ENCODE measurements at regions not wholly inside any gene's neighbourhood (a gene's known extent, or its start where the extent isn't known, plus 50 kb on each side); places are given as distances from the start of the nearest gene placed in this dataset.

GRCh38 chr20:12882832-12883506, 125.8 kb upstream of the SPTLC3 start:
- intact Hi-C loops (cut with DNase I) = no loop called here
- H3K4me3 ChIP-seq = no peak overlapping the region
- 77% methylated on average over 1 of the region's 1 CpG for WGBS
- no peaks in the 10 kb centered on the region for H3K9me3 ChIP-seq
- TF ChIP-seq POLR2AphosphoS5 (IDR thresholded peaks at IDR 0.05) = no peak
- no peaks in the 10 kb centered on the region for H3K27me3 ChIP-seq (replicated peaks; ENCODE audit: insufficient read depth)
- H3K27ac ChIP-seq = no peak overlapping the region
- DNase-seq (ENCODE audit: low spot score) = no peak
- H3K4me1 ChIP-seq (replicated peaks) = no peaks in the 10 kb centered on the region
- no peaks in the 10 kb centered on the region for H3K36me3 ChIP-seq

- H3K4me1 ChIP-seq (replicated peaks) = no peaks in the 10 kb centered on the region
- no peaks in the 10 kb centered on the region for H3K9me3 ChIP-seq
- intact Hi-C loops (cut with DNase I) = no loop called here
- DNase-seq (ENCODE audit: low spot score) = no peak
- H3K27ac ChIP-seq = no peak overlapping the region
- no peaks in the 10 kb centered on the region for H3K36me3 ChIP-seq
- no peak for TF ChIP-seq CTCF (IDR thresholded peaks at IDR 0.05)
- TF ChIP-seq POLR2A (IDR thresholded peaks at IDR 0.05) = no peak
- no peak for TF ChIP-seq POLR2AphosphoS5 (IDR thresholded peaks at IDR 0.05)
- H3K27me3 ChIP-seq (replicated peaks; ENCODE audit: insufficient read depth) = no peaks in the 10 kb centered on the region
- H3K4me3 ChIP-seq = no peak overlapping the region
Observed at GRCh38 chr20:12883507-12883885, 125.3 kb upstream of the SPTLC3 start.

GRCh38 chr20:12886618-12887363, 122.0 kb upstream of the SPTLC3 start:
- H3K27me3 ChIP-seq (replicated peaks; ENCODE audit: insufficient read depth) = no peaks in the 10 kb centered on the region
- no peaks in the 10 kb centered on the region for H3K9me3 ChIP-seq
- DNase-seq (ENCODE audit: low spot score) = no peak
- no peak overlapping the region for H3K4me3 ChIP-seq
- TF ChIP-seq CTCF (IDR thresholded peaks at IDR 0.05) (no peak), POLR2AphosphoS5 (IDR thresholded peaks at IDR 0.05) (no peak), POLR2A (IDR thresholded peaks at IDR 0.05) (no peak)
- H3K27ac ChIP-seq = no peak overlapping the region
- H3K4me1 ChIP-seq (replicated peaks) = no peaks in the 10 kb centered on the region
- no peaks in the 10 kb centered on the region for H3K36me3 ChIP-seq
- WGBS = 90% methylated on average over 5 of the region's 5 CpGs
- intact Hi-C loops (cut with DNase I) = no loop called here

- H3K4me3 ChIP-seq = no peak overlapping the region
- no peaks in the 10 kb centered on the region for H3K27me3 ChIP-seq (replicated peaks; ENCODE audit: insufficient read depth)
- no peak overlapping the region for H3K27ac ChIP-seq
- TF ChIP-seq CTCF (IDR thresholded peaks at IDR 0.05) (no peak), POLR2A (IDR thresholded peaks at IDR 0.05) (no peak), POLR2AphosphoS5 (IDR thresholded peaks at IDR 0.05) (no peak)
- H3K4me1 ChIP-seq (replicated peaks) = no peaks in the 10 kb centered on the region
- no peak for DNase-seq (ENCODE audit: low spot score)
- intact Hi-C loops (cut with DNase I) = no loop called here
- H3K36me3 ChIP-seq = no peaks in the 10 kb centered on the region
- H3K9me3 ChIP-seq = no peaks in the 10 kb centered on the region
- 84% methylated on average over 3 of the region's 3 CpGs for WGBS
Observed at GRCh38 chr20:12891643-12892042, 117.1 kb upstream of the SPTLC3 start.

- no peaks in the 10 kb centered on the region for H3K4me1 ChIP-seq (replicated peaks)
Observed at GRCh38 chr20:12893019-12893418, 115.8 kb upstream of the SPTLC3 start.

More at GRCh38 chr20:12893019-12893418, 115.8 kb upstream of the SPTLC3 start:
- H3K9me3 ChIP-seq = no peaks in the 10 kb centered on the region
- no peak for DNase-seq (ENCODE audit: low spot score)
- H3K36me3 ChIP-seq = no peaks in the 10 kb centered on the region
- intact Hi-C loops (cut with DNase I) = no loop called here
- WGBS = 92% methylated on average over 5 of the region's 5 CpGs
- H3K4me3 ChIP-seq = no peak overlapping the region
- H3K27ac ChIP-seq = no peak overlapping the region
- TF ChIP-seq CTCF (IDR thresholded peaks at IDR 0.05) = no peak
- TF ChIP-seq POLR2AphosphoS5 (IDR thresholded peaks at IDR 0.05) = no peak
- no peak for TF ChIP-seq POLR2A (IDR thresholded peaks at IDR 0.05)
- no peaks in the 10 kb centered on the region for H3K27me3 ChIP-seq (replicated peaks; ENCODE audit: insufficient read depth)
